Spleen (tissue), 11 donors: ENCODE measurements at regions not wholly inside any gene's neighbourhood (a gene's known extent, or its start where the extent isn't known, plus 50 kb on each side); places are given as distances from the start of the nearest gene placed in this dataset.

Experiments used
- DNase-seq: peaks from one replicate; pipeline ENCODE4 v3.0.0-alpha.2; 2020
- H3K27ac ChIP-seq, 8 donors: fragments of 200-600 bp; sonication (generic) in 7 of 8; 1 replicate in 4 of 8; 2 replicates in 4 of 8; pipeline versions ENCODE4 v1.5.0 to v1.8.0; 2016 to 2021; ENCODE audit warnings: inconsistent platforms in 4 of 8, mild to moderate bottlenecking in 4 of 8, moderate library complexity in 1 of 8
- H3K27me3 ChIP-seq, 7 donors: fragments of 200-600 bp; sonication (generic) in 6 of 7; replicated peaks in 1 of 7; 1 replicate in 4 of 7; 2 replicates in 3 of 7; pipeline versions ENCODE4 v1.5.0 to v1.8.0; 2016 to 2021; ENCODE audit warnings: inconsistent platforms in 3 of 7, mild to moderate bottlenecking in 1 of 7
- H3K36me3 ChIP-seq, 6 donors: fragments of 200-600 bp; sonication (generic) in 5 of 6; 1 replicate in 4 of 6; 2 replicates in 2 of 6; pipeline versions ENCODE4 v1.5.0 to v1.8.0; 2016 to 2021; ENCODE audit warnings: inconsistent platforms in 2 of 6
- H3K4me1 ChIP-seq, 6 donors: fragments of 200-600 bp; sonication (generic) in 5 of 6; 1 replicate in 3 of 6; 2 replicates in 3 of 6; pipeline versions ENCODE4 v1.5.0 to v1.8.0; 2016 to 2021; ENCODE audit warnings: inconsistent platforms in 3 of 6
- H3K4me3 ChIP-seq, 8 donors: fragments of 200-600 bp; sonication (generic) in 7 of 8; 1 replicate in 4 of 8; 2 replicates in 4 of 8; pipeline versions ENCODE4 v1.5.0 to v1.8.0; 2016 to 2021; ENCODE audit warnings: inconsistent platforms in 4 of 8, mild to moderate bottlenecking in 4 of 8, moderate library complexity in 2 of 8
- H3K9me3 ChIP-seq, 8 donors: fragments of 200-600 bp; sonication (generic) in 7 of 8; 1 replicate in 4 of 8; 2 replicates in 4 of 8; pipeline versions ENCODE4 v1.5.0 to v1.8.0; 2016 to 2021; ENCODE audit warnings: inconsistent platforms in 4 of 8
- CTCF ChIP-seq, 11 experiments: fragments of 200-600 bp in 7 of 11; fragments of 450-650 bp in 4 of 11; sonication (generic) in 4 of 11; IDR thresholded peaks in 8 of 11; conservative IDR thresholded peaks in 3 of 11; 1 replicate in 7 of 11; 2 replicates in 4 of 11; pipeline versions ENCODE4 v1.4.0 to v1.8.0; 2016 to 2021; ENCODE audit warnings: antibody characterized with exemption in 11 of 11, inconsistent platforms in 4 of 11, mild to moderate bottlenecking in 1 of 11
- POLR2A ChIP-seq, 3 donors: fragments of 450-650 bp; IDR thresholded peaks; one replicate each; pipeline ENCODE4 v1.5.1; 2017; ENCODE audit warnings: antibody characterized with exemption in 3 of 3, mild to moderate bottlenecking in 1 of 3
- POLR2AphosphoS5 ChIP-seq, 3 donors: sonication (generic); formaldehyde crosslinking; IDR thresholded peaks; one replicate each; pipeline ENCODE4 v1.5.1; 2017; ENCODE audit warnings: antibody characterized with exemption in 3 of 3
- WGBS, 5 donors: extraction: QIAGEN DNeasy Blood & Tissue Kit in 3 of 5; methylation state at CpG; one replicate each; pipeline versions ENCODE4 v1.1.5 to v1.1.7; 2013 to 2018; 5-methylcytosine and 5-hydroxymethylcytosine counted together
- intact Hi-C: fragments of 100-400 bp; cut with DNase I; formaldehyde crosslinking; loops from one replicate; pipeline ENCODE4 v1.15.0; 2023; ENCODE audit warnings: low total_unique reads
- donor health status: healthy with polysubstance abuse.
- donor health status: DM: no; HTN: no; CAD: no; lungs with moderate emphysema.
- donor health status: DM: no; HTN: no; CAD: no.
- donor health status: Bipolar disorder and iron deficiency.
- donor health status: healthy.
- donor health status: DM: no; HTN: no; CAD: no.
- donor health status: DM: yes; HTN: yes; CAD: no.

- intact Hi-C loops, result no loop called here
- DNase-seq, result no peak
- no peaks in the 10 kb centered on the region for H3K4me1 ChIP-seq
- WGBS, 5 donors, result 75 to 87% (median 76%) methylated on average over 1 of the region's 1 CpG
- no peaks in the 10 kb centered on the region for H3K36me3 ChIP-seq
- TF ChIP-seq CTCF (IDR thresholded peaks at IDR 0.05 in 8 of 11, conservative IDR thresholded peaks at IDR 0.05 in 3 of 11), result no peak
- no peak for TF ChIP-seq POLR2A (IDR thresholded peaks at IDR 0.05)
- no peak for TF ChIP-seq POLR2AphosphoS5 (IDR thresholded peaks at IDR 0.05)
- H3K9me3 ChIP-seq, result peaks cover 0 to 5% (median 0%) of the 10 kb centered on the region in 8 donors
- no peak overlapping the region for H3K27ac ChIP-seq
- no peak overlapping the region for H3K4me3 ChIP-seq
- no peaks in the 10 kb centered on the region for H3K27me3 ChIP-seq
These were observed 1170.0 kb upstream of the MIR17HG start for GRCh38 chr13:90177512-90177911.

GRCh38 chr13:90184355-90184754 lies 1163.1 kb upstream of the MIR17HG start:
- TF ChIP-seq CTCF (IDR thresholded peaks at IDR 0.05 in 8 of 11, conservative IDR thresholded peaks at IDR 0.05 in 3 of 11) (no peak), POLR2A (IDR thresholded peaks at IDR 0.05) (no peak), POLR2AphosphoS5 (IDR thresholded peaks at IDR 0.05) (no peak)
- Histone ChIP-seq H3K9me3 (peaks cover 0 to 13% (median 0%) of the 10 kb centered on the region in 8 donors), H3K36me3 (no peaks in the 10 kb centered on the region), H3K4me3 (no peak overlapping the region), H3K27me3 (no peaks in the 10 kb centered on the region), H3K27ac (no peak overlapping the region), H3K4me1 (no peaks in the 10 kb centered on the region)
- DNase-seq, result no peak
- intact Hi-C loops, result no loop called here
- 84 to 97% (median 87%) methylated on average over 1 of the region's 1 CpG for WGBS, 5 donors

GRCh38 chr13:90185734-90186133 lies 1161.8 kb upstream of the MIR17HG start:
- Histone ChIP-seq H3K4me3 (no peak overlapping the region), H3K27ac (no peak overlapping the region), H3K27me3 (no peaks in the 10 kb centered on the region), H3K9me3 (peaks cover 0 to 9% (median 0%) of the 10 kb centered on the region in 8 donors), H3K36me3 (no peaks in the 10 kb centered on the region), H3K4me1 (no peaks in the 10 kb centered on the region)
- TF ChIP-seq POLR2AphosphoS5 (IDR thresholded peaks at IDR 0.05) (no peak), CTCF (IDR thresholded peaks at IDR 0.05 in 8 of 11, conservative IDR thresholded peaks at IDR 0.05 in 3 of 11) (no peak), POLR2A (IDR thresholded peaks at IDR 0.05) (no peak)
- intact Hi-C loops, result no loop called here
- DNase-seq, result no peak

GRCh38 chr13:90187478-90188350 lies 1159.8 kb upstream of the MIR17HG start:
- 62 to 72% (median 71%) methylated on average over 5 of the region's 5 CpGs for WGBS, 5 donors
- Histone ChIP-seq H3K36me3 (no peaks in the 10 kb centered on the region), H3K9me3 (peaks cover 0 to 9% (median 0%) of the 10 kb centered on the region in 8 donors), H3K27ac (no peak overlapping the region), H3K4me3 (no peak overlapping the region), H3K4me1 (no peaks in the 10 kb centered on the region), H3K27me3 (no peaks in the 10 kb centered on the region)
- intact Hi-C loops, result no loop called here
- DNase-seq, result no peak
- TF ChIP-seq POLR2AphosphoS5 (IDR thresholded peaks at IDR 0.05) (no peak), POLR2A (IDR thresholded peaks at IDR 0.05) (no peak), CTCF (IDR thresholded peaks at IDR 0.05 in 8 of 11, conservative IDR thresholded peaks at IDR 0.05 in 3 of 11) (no peak)
